Liver (tissue), 3 donors: ENCODE measurements at regions not wholly inside any gene's neighbourhood (a gene's known extent, or its start where the extent isn't known, plus 50 kb on each side); places are given as distances from the start of the nearest gene placed in this dataset.

ENCODE experiments used
- CTCF ChIP-seq: fragments of 150-350 bp; IDR thresholded peaks from 2 replicates; pipeline ENCODE4 v1.5.1; 2017; ENCODE audit warnings: improper control_type of control experiment, low read depth, low read length; ENCODE audit not compliant: missing input control
- FOXA1 ChIP-seq: IDR thresholded peaks from 2 replicates; pipeline ENCODE4 v1.6.1; 2016; ENCODE audit warnings: antibody characterized with exemption
- MAX ChIP-seq: IDR thresholded peaks from 2 replicates; pipeline ENCODE4 v1.6.1; 2016; ENCODE audit warnings: antibody characterized with exemption
- RAD21 ChIP-seq, 2 donors: IDR thresholded peaks; 2 replicates each; pipeline ENCODE4 v1.6.1; 2016; ENCODE audit warnings: antibody characterized with exemption in 2 of 2, mild to moderate bottlenecking in 2 of 2
- REST ChIP-seq: IDR thresholded peaks from 2 replicates; pipeline ENCODE4 v1.6.1; 2016; ENCODE audit warnings: antibody characterized with exemption, mild to moderate bottlenecking
- SP1 ChIP-seq: IDR thresholded peaks from 2 replicates; pipeline ENCODE4 v1.6.1; 2018; ENCODE audit warnings: antibody characterized with exemption, mild to moderate bottlenecking
- YY1 ChIP-seq: IDR thresholded peaks from 2 replicates; pipeline ENCODE4 v1.6.1; 2016; ENCODE audit warnings: antibody characterized with exemption, mild to moderate bottlenecking
- ZBTB33 ChIP-seq: IDR thresholded peaks from 2 replicates; pipeline ENCODE4 v1.6.1; 2016; ENCODE audit warnings: antibody characterized with exemption
- donor health status: healthy.
- donor health status: healthy.

GRCh38 chrX:8310409-8310808 lies 139.3 kb upstream of the VCX2 start:
- TF ChIP-seq RAD21 (IDR thresholded peaks at IDR 0.05) (no peak), ZBTB33 (no peak), CTCF (no peak), REST (no peak), FOXA1 (no peak), MAX (no peak), YY1 (no peak), SP1 (no peak)
